GM15510 (cell line): ENCODE measurements at regions not wholly inside any gene's neighbourhood (a gene's known extent, or its start where the extent isn't known, plus 50 kb on each side); places are given as distances from the start of the nearest gene placed in this dataset.

ENCODE experiments used
- POLR2A ChIP-seq: IDR thresholded peaks from 3 replicates; pipeline ENCODE4 v1.6.1; 2011; ENCODE audit warnings: borderline replicate concordance; ENCODE audit not compliant: insufficient read length; ENCODE audit errors: extremely low read depth

DNA sequence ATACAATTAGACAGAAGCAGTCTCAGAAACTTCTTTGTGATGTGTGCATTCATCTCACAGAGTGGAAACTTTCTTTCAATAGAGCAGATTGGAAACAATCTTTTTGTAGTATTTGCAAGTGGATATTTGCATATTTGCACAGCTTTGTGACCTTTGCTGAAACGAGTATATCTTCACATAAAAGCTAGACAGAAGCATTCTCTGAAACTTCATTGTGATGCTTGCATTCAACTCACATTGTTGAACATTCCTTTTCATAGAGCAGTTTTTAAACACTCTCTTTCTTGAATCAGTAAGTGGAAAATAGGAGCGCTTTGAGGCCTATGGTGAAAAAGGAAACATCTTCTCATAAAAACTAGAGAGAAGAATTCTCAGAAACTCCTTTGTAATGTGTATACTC, 657.9 kb upstream of the ZNF337 start:
- TF ChIP-seq POLR2A = no peak

DNA sequence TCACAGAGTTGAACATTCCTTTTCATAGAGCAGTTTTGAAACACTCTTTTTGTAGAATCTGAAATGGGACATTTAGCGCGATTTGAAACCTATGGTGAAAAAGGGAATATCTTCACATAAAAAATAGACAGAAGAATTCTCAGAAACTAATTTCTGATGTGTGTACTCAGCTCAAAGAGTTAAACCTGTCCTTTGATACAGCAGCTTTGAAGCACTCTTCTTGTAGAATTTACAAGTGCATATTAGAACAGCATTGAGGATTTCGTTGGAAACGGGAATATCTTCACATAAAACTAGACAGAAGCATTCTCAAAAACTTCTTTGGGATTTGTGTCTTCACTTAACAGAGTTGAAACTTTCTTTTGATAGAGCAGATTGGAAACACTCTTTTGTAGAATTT, 650.7 kb upstream of the ZNF337 start:
- no peak for TF ChIP-seq POLR2A

DNA sequence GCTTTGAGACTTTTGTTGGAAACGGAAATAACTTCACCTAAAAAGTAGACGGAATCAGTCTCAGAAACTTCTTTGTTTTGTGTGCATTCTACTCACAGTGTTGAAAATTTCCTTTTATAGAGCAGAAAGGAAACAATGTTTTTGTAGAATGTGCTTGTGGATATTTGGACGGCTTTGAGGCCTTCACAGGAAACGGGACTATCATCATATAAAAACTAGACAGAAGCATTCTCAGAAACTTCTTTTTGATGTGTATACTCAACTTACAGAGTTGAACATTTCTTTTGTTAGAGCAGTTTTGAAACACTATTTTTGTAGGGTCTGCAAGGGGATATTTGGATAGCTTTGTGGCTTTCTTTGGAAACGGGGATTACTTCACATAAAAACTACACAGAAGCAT, 627.5 kb upstream of the ZNF337 start:
- no peak for TF ChIP-seq POLR2A

DNA sequence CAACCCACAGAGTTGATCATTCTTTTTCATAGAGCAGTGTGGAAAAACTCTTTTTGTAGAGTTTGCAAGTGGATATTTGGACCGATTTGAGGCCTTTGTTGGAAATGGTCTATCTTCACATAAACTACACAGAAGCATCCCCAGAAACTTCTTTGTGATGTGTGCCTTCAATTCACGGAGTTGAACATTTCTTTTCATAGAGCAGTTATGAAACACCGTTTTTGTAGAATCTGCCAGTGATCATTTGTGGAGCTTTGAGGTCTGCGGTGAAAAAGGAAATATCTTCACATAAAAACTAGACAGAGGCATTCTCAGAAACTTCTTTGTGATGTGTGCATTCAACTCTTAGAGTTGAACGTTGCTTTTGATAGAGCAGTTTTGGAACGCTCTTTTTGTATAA, 618.4 kb upstream of the ZNF337 start:
- no peak for TF ChIP-seq POLR2A

DNA sequence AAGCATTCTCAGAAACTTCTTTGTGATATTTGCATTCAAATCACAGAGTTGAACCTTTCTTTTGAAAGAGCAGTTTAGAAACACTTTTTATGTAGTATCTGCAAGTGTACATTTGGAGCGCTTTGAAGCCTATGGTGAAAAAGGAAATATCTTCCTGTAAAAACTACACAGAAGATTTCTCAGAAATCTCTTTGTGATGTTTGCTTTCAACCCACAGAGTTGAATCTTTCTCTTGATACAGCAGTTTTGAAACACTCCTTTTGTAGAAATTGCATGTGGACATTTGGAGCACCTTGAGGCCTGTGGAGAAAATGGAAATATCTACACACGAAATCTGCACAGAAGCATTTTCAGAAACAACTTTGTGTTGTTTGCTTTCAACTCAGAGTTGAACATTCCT, 612.3 kb upstream of the ZNF337 start:
- no peak for TF ChIP-seq POLR2A

DNA sequence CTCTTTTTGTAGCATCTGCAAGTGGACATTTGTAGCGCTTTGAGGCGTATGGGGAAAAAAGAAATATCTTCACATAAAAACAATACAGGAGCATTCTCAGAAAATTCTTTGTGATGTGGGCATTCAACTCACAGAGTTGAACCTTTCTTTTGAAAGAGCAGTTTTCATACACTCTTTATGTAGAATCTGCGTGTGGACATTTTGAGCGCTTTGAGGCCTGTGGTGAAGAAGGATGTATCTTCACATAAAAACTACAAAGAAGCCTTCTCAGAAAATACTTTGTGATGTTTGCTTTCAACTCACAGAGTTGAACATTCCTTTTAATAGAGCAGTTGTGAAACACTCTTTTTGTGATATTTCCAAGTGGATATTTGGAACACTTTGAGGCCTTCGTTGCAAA, 598.4 kb upstream of the ZNF337 start:
- TF ChIP-seq POLR2A = no peak

DNA sequence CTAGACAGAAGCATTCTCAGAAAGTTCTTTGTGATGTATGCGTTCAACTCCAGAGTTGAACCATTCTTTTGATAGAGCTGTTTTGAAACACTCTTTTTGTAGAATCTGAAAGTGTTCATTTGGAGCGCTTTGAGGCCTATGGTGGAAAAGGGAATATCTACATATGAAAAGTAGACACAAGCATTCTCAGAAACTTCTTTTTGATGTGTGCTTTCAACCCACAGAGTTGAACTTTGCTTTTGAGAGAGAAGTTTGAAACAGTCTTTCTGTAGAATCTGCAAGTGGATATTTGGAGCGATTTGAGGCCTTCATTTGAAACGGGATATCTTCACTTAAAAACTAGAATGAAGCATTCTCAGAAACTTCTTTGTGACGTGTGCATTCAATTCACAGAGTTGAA, 582.6 kb upstream of the ZNF337 start:
- no peak for TF ChIP-seq POLR2A

DNA sequence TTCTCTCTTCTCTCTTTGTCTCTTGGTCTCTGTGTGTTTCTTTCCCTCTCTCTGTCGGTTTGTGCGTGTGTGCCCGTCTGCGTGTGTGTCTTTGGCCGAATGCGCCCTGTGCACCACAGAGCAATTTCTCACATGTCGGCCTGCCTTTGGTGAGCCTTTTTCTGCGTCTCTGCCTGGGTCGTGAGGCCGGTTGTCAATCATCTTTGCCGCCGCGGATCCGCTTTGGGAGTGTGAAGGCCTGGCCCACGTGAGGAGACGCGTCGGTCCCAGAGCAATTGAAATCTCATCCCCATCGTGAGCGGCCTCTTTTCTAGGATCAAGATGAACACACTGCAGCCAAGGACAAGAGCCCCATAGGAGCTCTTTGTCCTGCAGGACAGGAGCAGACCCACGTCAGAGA, 580.7 kb upstream of the ZNF337 start:
- no peak for TF ChIP-seq POLR2A

DNA sequence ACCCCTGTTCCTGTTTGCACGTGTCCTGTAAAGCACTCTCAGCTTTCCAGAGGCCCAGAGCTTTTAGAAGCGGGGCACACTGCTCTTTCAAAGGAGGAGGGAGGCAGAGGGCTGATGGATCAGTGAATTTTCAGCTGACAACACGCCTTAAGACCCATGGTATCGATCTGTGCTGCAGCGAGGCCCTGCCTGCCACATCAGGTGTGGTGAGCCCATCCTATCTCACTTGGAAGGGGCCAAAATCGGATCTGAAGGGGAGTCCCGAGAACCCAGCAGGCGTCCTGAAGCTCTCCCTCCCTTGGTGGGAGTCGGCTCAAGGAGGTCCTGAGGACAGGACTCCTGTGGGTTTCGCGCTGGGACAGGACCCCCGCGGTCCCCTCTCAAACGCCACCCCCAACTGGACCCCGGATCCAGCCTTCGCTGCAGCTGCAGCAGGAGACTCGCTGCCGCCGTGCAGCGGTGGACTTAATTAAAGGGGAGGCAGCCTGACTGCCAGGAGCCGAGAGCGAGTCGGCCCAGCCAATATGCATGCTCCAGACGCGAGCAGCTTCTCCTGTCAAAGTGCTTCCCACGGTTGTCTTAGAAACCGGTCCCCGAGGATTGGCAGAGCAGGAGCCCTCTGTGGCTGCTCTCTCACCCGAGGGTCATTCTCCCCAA, 580.0 kb upstream of the ZNF337 start:
- TF ChIP-seq POLR2A = no peak

DNA sequence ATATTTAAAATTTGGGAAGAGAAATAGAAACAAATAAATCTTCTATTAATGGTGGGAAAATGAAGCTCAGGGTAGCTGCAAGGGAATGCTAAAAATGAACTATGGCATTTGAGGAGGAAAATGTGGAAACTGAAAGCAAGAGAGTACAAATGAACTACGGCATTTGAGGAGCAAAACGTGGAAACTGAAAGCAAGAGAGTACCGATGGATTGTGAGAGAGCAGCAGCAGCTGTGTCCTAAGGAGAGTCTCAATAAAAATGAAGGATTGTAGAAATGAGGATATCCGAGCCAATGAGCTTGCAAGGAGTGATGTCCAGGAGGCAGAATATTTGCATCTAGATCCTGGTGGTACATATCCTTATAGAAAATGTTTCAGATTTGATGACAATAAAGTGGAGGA, 547.1 kb upstream of the ZNF337 start:
- TF ChIP-seq POLR2A = no peak

DNA sequence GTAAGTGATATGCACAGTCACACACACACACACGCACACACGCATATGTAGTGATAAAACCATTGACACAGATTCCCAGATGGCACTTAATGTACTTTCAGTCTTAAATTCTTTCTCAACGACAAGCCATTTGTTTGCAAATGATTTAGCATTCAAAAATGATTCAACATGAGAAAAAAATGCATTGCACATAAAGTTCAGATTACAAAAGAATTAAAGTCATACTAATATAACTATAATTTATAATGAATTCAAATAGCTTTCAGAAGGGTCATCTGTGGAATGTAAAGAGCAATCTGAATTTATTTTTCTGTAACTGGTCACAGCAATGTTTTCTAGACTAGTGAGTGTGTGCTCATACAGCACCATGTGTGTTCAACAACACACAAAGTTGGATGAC, 521.6 kb upstream of the ZNF337 start:
- TF ChIP-seq POLR2A = no peak

DNA sequence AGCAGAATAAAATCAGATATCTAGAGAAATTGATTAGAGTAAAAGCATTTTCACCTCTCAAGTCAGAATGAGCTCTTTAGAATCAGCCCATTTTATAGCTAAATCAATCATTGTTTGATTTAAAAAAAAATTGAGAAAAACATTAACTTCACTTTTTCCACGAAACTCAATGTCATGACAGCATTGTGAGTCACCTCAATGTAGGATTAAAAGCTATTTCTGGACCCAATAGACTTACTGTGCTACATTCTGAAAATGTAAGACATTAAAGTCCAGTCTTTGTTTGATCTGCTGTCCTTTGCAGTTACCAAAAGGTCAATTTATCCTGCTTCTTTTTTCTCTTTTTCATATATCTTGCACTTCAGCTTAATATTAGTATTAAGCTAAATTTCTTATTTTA, 519.4 kb upstream of the ZNF337 start:
- TF ChIP-seq POLR2A = no peak

DNA sequence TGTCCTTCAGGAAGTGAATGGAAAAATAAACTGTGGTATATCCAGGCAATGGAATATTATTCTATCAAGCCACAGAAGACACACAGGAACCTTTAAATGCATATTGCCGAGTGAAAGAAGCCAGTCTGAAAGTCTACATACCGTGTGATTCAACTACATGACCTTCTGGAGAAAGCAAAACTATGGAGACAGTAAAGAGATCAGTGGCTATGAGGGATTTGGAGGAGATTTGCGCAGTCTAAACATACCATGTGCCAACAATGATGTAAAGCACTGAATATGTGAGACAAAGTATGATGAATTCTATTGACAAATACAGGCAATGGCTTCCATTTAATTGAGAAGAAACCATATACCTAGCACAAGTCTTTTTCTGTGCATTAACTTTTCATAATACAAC, 518.3 kb upstream of the ZNF337 start:
- no peak for TF ChIP-seq POLR2A

DNA sequence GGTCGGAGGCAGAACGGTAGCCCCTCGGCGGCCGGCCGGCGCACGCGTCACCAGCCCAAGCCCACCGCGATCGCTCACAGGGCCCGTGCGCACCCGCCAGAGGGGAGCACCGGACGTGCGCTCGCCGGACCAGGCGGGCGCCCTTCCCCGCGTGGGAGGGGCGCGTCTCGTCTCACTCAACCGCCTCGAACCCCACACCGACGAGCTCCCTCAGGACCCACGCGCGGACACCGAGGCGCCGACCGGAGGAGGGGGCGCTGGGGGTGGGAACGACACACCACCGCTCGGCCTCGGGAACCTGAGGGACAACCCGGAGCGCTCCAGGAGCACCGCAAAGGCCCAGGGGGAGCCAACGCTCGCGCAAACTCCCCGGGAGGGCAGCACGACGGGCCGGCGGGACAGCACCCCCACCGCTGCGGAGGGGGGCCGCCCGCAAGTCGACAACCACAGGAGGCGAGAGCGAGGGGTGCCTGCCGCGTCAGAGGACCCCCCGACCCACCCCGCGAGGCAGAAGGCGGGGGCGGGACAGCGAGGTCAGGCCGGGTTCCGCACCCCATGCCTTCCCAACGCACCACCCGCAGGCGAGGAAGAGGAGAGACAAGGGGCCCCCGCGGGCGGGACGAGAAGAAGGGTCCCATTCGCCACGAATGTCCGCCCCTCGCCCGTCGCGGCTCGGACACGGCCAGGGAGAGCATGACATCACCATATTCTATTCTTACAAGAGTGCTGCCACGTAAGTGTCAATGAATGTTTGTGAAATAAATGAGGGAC, 512.7 kb upstream of the ZNF337 start:
- no peak for TF ChIP-seq POLR2A

DNA sequence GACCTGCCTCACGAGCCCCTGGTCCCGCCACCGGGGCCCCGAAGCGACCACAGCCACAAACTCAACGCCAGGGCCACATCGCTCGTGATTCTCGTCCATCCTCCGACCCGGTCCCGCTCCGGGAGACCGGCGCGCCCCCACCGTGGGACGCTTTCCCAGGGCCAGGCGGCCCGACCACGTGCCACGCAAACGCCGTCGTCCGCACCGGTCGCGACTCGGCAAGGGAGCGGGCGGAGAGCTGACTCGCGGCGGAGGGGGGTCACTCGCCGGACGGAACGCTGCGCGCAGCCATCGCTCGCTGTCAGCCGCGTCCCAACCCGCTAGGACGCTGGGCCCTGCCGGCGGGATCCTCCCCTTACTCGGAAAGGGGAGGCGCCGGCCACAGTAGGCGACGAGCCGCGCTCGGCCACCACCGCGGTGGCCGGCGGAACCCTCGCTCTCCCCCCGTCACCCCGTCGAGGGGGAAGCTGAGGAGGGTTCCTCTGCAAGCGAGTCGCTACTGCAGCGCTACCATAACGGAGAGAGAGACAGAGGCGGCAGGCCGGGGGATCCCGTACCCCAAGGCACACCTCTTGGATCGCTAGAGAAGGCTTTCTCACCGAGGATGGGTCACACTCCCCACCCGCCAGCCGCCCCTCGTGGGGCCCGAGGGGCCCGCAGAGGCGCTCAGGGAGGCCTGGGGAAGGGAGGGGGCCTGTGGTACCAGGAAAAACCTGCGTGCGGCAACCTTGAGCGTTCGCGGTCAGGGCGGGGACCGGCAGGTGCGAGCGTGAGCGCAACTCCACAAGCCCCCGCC, 511.8 kb upstream of the ZNF337 start:
- no peak for TF ChIP-seq POLR2A
